ENCODE measurements at regions not wholly inside any gene's neighbourhood (a gene's known extent, or its start where the extent isn't known, plus 50 kb on each side); places are given as distances from the start of the nearest gene placed in this dataset.

- Histone ChIP-seq H3K4me3 (no peak overlapping the region), H3K9me3 (no peaks in the 10 kb centered on the region), H3K27me3 (no peaks in the 10 kb centered on the region), H3K36me3 (no peaks in the 10 kb centered on the region), H3K4me1 (no peaks in the 10 kb centered on the region), H3K27ac (no peak overlapping the region)
- TF ChIP-seq EP300 (IDR thresholded peaks at IDR 0.05), result no peak
- peak; percentile 37 to 67 (median 60) for TF ChIP-seq CTCF (IDR thresholded peaks at IDR 0.05)
- 25 to 29% methylated on average over 5 of the region's 5 CpGs for WGBS, 2 donors (ENCODE audit: low coverage in 1 of 2)
- peak; percentile 60 for ATAC-seq
Observed at GRCh38 chr2:57906152-57906732, 140.4 kb upstream of the VRK2 start.

GRCh38 chr2:57907411-57907810 is 139.2 kb upstream of the VRK2 start:
- H3K27ac ChIP-seq, result no peak overlapping the region
- 64 to 67% methylated on average over 1 of the region's 1 CpG for WGBS, 2 donors (ENCODE audit: low coverage in 1 of 2)
- H3K27me3 ChIP-seq, result no peaks in the 10 kb centered on the region
- TF ChIP-seq POLR2AphosphoS5 (IDR thresholded peaks at IDR 0.05), result no peak
- TF ChIP-seq CTCF (IDR thresholded peaks at IDR 0.05), result no peak
- TF ChIP-seq EP300 (IDR thresholded peaks at IDR 0.05), result no peak
- TF ChIP-seq POLR2A (IDR thresholded peaks at IDR 0.05), result no peak
- no peaks in the 10 kb centered on the region for H3K4me1 ChIP-seq
- ATAC-seq, result no peak
- H3K9me3 ChIP-seq, result no peaks in the 10 kb centered on the region
- H3K4me3 ChIP-seq, result no peak overlapping the region
- no peaks in the 10 kb centered on the region for H3K36me3 ChIP-seq

- Histone ChIP-seq H3K27me3 (no peaks in the 10 kb centered on the region), H3K4me3 (no peak overlapping the region), H3K27ac (no peak overlapping the region), H3K9me3 (no peaks in the 10 kb centered on the region), H3K4me1 (no peaks in the 10 kb centered on the region), H3K36me3 (no peaks in the 10 kb centered on the region)
- WGBS, 2 donors (ENCODE audit: low coverage in 1 of 2), result 37 to 59% methylated on average over 2 of the region's 2 CpGs
- no peak for TF ChIP-seq POLR2A (IDR thresholded peaks at IDR 0.05)
- TF ChIP-seq CTCF (IDR thresholded peaks at IDR 0.05), result no peak
- no peak for TF ChIP-seq EP300 (IDR thresholded peaks at IDR 0.05)
- no peak for TF ChIP-seq POLR2AphosphoS5 (IDR thresholded peaks at IDR 0.05)
- ATAC-seq, result no peak
Observed at GRCh38 chr2:57908736-57909161, 137.9 kb upstream of the VRK2 start.

GRCh38 chr2:57918126-57918525 is 128.5 kb upstream of the VRK2 start:
- no peak overlapping the region for H3K27ac ChIP-seq
- H3K4me3 ChIP-seq, result no peak overlapping the region
- H3K36me3 ChIP-seq, result no peaks in the 10 kb centered on the region
- no peaks in the 10 kb centered on the region for H3K4me1 ChIP-seq
- WGBS, 2 donors (ENCODE audit: low coverage in 1 of 2), result 55 to 88% methylated on average over 1 of the region's 1 CpG
- H3K27me3 ChIP-seq, result no peaks in the 10 kb centered on the region
- no peaks in the 10 kb centered on the region for H3K9me3 ChIP-seq
- TF ChIP-seq POLR2A (IDR thresholded peaks at IDR 0.05) (no peak), EP300 (IDR thresholded peaks at IDR 0.05) (no peak), POLR2AphosphoS5 (IDR thresholded peaks at IDR 0.05) (no peak), CTCF (IDR thresholded peaks at IDR 0.05) (no peak)
- no peak for ATAC-seq

- no peak for TF ChIP-seq CTCF (IDR thresholded peaks at IDR 0.05)
- no peak for TF ChIP-seq EP300 (IDR thresholded peaks at IDR 0.05)
Observed at GRCh38 chr2:57920342-57920939, 126.2 kb upstream of the VRK2 start.

More at GRCh38 chr2:57920342-57920939, 126.2 kb upstream of the VRK2 start:
- H3K27ac ChIP-seq, result no peak overlapping the region
- no peaks in the 10 kb centered on the region for H3K4me1 ChIP-seq
- WGBS, 2 donors (ENCODE audit: low coverage in 1 of 2), result 75 to 82% methylated on average over 4 to 5 of the region's 5 CpGs
- no peak for ATAC-seq
- H3K36me3 ChIP-seq, result no peaks in the 10 kb centered on the region
- H3K27me3 ChIP-seq, result no peaks in the 10 kb centered on the region
- no peaks in the 10 kb centered on the region for H3K9me3 ChIP-seq
- no peak overlapping the region for H3K4me3 ChIP-seq
